ENCODE measurements at regions not wholly inside any gene's neighbourhood (a gene's known extent, or its start where the extent isn't known, plus 50 kb on each side); places are given as distances from the start of the nearest gene placed in this dataset.

- TF ChIP-seq CTCF (conservative IDR thresholded peaks at IDR 0.05 in 1 of 2, IDR thresholded peaks at IDR 0.05 in 1 of 2; ENCODE audit: low read depth in 1 of 2, low read length in 2 of 2) (no peak), EZH2 (IDR thresholded peaks at IDR 0.05; ENCODE audit: low read length, missing control alignments) (no peak)
Measured at GRCh38 chr9:96047116-96047639, 171.7 kb downstream of the ERCC6L2 start.
